T follicular helper cell (primary cell): ENCODE measurements at regions not wholly inside any gene's neighbourhood (a gene's known extent, or its start where the extent isn't known, plus 50 kb on each side); places are given as distances from the start of the nearest gene placed in this dataset.
A peak's percentile ranks its signal among the peaks of the same experiment; 100 is the strongest.

Source experiments
- DNase-seq: peaks from one replicate; pipeline ENCODE4 v3.0.0-alpha.2; 2020; ENCODE audit warnings: low read depth

DNA sequence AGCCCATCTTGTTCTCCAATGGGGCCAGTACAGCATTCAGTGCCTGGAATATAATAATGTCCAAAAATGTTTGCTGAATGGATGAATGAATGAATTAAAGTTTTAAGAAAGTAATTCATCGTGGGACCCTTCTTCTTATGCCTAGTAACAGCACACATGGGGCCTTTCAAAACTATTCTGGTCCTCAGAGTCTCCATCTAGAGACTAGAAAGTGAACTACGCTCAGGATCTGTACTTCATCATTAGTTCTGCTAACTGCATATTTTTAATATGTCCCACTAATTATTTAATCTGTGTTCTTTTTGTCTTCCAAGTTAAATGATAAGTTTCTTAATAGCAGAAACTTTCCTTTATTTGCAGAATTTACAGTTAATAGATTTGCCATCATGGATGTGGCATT is 172.5 kb downstream of the SMAD2 start:
- no peak for DNase-seq

DNA sequence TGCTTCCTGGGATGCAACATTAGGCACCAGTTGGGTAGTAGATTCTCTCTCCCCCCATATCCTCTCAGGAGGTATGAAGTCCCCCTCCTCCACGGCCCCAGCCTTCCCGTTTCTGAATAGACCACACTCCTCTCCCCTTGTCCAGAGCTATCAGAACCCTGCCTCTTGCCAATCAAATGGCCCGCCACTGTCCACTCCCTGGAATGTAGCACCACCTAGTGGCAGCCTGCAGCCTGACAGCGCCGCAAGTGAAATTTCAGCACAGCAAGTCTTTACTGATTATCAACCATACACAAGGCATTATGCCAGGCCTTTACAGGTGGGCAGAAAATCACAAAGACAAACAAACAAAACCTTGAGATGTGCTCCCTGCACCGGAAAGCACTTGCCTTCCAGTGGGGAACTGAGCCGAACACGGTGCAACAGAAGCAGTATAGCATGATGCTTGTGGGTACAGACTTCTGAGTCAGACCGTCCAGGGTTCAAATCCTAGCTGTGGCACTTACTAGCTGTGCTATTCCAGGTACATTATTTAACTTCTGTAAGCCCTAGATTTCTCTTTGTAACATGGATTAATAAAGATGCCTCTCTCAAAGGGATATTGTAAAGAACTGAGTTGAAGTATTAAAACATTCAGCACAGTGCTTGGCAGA is 174.0 kb downstream of the SMAD2 start:
- DNase-seq: peak; percentile 23

DNA sequence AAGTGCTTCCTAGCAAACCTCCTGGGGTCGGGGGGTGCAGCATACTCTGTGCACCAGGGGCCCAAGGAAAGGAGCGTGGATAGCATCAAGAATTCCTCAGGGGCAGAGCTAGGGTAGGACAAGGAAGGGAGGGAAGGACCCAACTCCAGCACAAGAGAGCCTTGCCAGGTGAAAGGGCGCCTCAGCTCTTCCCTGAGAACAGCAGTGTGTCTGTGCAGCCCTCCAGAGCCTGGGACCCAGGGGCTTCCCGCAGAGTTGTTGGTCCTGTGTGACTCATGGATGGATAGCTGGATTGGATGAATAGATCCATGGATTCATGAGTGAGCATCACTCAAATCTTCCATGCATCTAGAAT is 175.4 kb downstream of the SMAD2 start:
- DNase-seq: no peak

DNA sequence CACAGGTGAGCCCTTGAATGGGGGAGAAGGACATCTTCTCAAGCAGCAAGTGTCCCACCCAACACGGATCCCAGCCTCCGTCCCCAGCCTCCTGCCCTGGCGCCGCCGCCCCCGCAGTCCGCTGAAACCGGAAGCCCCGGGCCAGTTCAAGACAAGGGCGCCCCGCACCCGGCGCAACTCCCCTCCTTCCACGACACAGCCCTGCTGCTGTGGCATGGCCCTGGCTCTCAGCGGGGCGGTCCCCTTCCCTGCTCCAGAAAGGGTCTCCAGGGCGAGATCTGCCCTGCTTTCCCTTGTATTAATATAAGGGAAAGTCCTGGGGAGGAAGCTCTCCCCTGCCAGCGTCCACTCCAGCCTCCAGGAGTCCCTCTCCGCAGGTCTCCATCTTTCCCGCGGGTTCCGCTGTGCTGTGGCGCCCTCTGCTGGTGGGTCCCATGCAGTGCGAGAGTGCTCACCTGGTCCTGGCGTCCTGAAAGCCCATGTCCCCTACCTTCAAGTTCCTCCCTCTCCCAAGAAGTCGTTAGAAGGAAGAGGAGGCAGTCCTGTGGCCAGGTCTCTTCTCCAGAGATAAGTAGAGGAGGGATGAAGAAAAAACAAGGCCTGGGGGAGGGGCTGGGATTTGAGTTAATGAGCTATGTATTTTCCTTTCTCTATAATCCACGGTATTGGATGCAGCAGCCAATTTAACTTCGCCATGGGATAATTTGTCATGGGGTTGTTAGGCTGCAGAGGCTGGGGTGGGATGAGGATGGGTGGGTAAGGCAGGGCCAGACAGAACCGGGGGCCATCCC is 176.0 kb downstream of the SMAD2 start:
- peak; percentile 12 for DNase-seq

DNA sequence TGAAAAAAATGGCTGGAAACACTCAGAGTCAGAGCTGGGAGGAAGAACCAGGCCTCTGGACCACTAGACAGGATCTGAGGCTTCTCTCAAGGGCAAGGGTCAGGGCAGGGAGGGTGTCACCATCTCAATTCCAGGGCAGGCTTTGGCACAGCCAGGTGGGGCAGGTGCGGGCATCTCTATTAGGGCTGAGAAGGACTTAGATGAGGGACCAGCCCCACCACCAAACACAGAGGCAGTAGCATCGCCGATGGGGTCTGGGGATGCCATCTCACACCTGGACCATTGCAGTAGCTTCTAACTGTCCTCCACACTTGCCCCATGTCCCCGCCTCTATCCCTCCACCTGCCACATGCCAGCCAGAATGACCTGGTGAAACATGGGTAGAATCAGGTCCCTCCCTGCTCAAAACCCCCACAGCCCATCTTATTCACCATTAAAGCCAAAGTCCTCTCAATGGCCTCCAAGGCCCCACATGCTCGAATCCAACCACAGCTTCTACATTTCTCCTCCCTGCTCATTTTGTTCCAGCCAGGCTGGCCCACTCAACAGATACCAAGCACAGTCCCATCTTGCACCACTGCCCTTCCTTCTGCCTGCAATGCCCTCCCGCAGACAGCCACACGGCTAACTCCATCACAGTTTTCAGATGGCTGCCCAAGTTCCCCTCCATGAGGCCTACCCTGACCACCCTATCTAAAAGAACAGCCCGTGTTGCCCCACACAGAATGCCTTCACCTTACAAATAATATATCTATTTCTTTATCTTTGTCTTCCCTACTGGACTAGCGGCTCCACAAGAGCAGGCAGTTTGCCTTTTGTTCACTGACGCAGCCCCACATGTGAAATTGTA is 177.4 kb downstream of the SMAD2 start:
- DNase-seq: no peak

DNA sequence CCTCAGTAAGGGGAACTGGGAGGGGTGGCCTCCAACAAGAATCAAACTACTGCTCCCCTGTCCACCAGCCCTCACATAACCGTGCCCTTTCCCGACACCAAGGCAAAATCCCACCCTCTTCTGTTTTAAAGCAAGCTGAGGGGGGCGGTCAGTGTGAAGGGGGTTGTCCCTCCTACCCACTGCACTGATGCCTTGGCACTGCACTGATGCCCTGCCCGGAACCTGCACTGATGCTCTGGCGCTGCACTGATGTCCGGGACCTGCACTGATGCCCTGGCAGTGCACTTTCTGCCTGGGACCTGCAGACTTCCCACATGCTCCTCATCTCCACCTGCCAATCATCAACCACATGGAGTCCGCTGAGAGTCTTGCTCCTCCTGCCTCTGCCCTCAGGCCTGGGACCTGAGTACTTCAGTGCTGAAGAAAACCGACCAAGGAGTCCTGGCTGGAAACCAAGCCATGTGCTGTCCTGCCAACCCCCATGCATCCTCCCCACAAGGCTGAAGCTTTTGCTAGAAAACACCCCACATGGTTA is 179.5 kb downstream of the SMAD2 start:
- DNase-seq: no peak

DNA sequence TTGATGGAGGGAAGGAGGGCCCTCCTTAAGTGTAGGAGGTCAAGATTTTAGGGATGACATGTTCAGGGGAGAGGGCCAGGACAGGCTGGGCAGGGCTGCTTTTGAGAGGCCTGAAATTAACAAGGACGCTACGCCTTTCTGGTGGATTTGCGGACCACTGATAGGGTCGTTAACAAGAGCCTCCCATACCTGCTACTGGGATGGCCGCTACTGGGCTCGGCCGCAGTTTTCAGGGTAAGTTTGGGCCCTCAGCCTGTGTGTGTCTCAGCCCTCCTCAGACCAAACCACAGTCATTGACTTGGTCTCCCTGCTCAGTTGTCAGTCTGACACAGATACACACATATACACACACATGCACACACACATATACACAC is 180.9 kb downstream of the SMAD2 start:
- DNase-seq: no peak

DNA sequence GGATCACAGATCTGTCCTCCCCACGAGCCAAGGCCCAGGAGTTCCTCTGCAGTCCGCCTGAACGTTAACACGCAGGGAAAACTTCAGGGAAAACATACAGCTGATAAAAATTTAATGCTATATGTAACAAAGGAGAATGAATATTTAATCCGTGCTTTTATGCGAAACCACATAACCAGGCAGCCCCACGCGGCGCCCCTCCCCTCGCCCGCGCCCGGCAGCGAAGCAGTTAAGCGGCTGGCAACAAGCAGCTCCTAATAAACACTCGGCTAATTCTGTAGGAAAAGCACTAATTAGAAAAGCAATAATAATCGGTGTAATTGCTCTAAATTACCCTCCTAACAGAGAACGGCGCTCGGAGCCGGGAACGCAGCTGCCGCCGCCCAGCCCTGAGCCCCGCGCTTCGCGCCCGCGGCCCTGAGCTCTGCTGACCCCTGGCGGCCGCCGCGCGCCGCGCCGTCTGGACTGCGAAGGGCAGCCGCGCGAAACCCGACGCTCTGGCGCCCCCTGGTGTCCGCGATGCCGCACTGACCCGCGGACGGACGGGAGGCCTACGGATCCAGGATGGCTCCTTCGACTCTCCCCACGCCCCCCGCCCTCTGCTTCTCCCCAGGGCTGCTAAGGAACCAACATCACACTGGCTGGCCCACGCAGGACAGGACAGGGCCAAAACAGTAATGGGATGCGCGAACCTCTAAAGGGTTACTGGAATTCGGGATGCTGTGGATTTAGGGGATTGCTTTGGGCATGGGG is 181.4 kb downstream of the SMAD2 start:
- DNase-seq: peak; percentile 67

DNA sequence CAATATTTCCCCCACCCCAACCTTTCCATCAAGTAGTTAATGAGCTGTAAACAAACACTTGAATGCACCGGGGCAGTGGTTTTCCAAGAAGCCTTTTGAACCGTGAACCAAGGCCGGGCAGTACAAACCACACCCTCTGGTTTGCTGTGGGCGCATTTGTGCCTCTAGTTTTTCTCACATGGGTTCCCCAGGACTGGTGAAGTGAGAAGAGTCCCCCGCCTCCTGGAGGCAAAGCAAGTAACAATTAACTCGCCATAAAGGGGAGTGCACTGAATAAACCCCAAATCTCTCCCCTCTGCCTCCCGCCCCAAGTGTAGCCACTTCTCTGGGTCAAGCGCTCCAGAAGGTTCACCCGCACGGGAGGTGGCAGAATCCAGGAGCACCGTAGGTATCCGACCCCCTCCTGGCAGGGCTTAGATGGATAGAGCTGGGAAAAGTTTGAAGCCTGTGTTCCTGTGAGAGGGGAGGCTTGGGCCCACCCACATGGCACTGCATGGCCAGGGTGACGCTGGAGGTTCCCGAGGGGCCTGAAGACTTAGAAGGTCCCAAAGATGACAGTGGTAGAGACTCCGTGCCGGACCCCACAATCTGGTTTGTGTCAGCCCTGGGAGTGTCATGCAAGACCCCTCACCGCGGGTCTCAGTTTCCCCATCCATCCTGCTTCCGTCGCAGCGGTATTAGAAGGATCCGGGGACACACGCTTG is 182.2 kb downstream of the SMAD2 start:
- no peak for DNase-seq

DNA sequence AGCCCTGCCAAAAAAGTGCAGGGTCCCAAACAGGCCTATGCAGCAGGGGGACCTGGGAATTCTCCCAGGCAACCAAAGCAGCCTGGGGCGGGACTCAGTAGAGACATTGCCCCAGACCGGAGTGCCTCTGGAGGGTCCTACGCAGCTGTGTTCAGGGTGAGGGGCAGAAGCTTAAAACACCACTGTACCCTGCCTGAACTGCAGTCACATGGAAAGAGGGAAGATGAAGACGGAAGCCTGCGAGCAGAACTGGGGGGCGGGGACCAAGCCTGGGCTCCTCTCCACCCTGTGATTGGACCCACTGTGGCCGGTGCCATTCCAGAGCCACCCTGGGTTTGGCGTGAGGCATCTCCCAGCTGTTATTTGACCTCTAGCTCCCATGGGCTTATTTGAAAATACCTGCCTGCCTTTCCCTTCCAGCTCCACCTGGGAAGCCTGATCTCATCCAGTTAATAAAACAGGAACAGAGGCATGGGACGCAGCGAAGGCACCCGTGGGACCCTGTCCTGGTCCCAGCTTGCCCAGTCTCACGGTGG is 183.1 kb downstream of the SMAD2 start:
- no peak for DNase-seq

DNA sequence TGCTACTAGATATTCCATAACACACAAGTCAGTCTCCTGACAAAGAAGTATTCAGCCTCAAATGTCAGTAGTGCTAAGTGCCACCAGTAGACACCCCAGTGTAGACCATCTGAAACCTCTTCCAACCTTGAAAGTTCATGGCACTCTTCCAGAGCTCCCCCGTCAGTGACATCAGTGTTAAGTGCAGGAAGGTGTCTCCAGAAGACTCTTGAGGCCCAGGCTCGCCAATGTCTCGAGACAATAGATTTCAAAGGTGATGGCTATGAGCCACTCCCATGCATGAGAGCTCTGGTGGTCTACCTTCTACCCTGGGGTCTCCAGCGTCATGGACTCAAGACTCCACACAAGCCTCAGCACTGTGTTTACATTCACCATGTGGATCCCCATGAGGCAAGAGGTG is 183.8 kb downstream of the SMAD2 start:
- no peak for DNase-seq

DNA sequence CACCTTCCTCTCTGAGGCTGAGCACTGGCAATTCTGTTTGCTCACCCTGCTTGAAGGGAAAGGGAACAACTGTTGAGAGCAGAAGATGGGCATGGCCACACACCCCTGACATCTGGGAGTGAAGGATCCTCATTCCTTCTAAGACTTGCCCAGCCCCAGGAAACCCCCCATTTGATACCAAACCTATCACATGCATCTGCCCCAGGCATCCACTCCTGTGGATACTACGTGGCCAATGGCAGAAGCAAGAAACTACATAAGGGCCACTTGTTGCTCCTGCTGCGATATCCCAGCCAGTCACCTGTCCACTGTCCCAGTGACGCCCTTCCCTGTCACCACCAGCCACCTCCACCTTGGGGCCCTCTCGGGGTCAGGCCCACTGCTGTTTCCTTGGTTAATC is 185.2 kb downstream of the SMAD2 start:
- DNase-seq: no peak

DNA sequence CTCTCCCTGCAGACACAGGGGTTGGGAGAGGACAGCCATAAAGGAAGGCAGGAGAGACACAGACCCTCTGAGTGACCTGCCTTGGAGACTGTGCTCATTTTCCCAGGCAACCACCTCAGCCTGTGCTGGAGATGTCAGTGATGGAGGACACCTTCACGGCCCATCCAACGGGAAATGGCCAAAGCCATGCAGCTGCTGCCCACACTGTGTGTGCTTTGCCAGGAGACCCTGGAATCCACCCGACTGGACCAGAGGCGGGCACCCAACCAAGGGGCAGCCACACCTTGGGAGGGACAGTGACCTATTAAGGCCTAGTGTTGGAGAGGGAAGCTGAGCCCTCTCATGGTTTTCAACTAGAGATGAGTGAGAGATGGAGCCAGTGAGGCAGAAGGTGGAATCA is 192.5 kb downstream of the SMAD2 start:
- DNase-seq: no peak

DNA sequence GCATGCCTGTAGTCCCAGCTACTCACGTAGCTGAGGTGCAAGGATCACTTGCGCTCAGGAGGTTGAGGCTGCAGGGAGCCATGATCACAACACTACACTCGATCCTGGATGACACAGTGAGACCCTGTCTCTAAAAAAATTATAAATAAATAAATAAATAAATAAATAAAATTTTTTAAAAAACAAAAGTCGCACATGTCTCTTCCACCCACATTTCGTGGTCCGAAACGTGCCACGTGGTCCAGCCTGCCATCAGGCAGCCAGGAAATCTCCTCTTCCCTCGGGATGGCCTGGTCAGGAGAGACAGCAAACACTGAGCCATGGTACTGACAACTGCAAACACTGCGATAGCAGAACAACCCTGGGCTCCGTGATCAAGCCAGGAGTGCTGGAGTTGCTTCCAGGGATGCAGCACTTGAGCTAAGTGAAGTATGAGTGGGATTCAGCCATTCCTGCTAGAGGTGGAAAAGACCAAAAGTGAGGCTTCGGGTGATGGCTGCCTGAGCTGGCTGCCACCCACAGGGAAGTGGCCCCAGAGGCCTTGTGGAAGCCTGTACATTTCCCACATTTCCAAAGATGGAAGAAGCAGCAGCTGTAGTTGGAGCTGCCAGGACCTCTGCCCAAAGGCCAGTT is 193.1 kb downstream of the SMAD2 start:
- no peak for DNase-seq

DNA sequence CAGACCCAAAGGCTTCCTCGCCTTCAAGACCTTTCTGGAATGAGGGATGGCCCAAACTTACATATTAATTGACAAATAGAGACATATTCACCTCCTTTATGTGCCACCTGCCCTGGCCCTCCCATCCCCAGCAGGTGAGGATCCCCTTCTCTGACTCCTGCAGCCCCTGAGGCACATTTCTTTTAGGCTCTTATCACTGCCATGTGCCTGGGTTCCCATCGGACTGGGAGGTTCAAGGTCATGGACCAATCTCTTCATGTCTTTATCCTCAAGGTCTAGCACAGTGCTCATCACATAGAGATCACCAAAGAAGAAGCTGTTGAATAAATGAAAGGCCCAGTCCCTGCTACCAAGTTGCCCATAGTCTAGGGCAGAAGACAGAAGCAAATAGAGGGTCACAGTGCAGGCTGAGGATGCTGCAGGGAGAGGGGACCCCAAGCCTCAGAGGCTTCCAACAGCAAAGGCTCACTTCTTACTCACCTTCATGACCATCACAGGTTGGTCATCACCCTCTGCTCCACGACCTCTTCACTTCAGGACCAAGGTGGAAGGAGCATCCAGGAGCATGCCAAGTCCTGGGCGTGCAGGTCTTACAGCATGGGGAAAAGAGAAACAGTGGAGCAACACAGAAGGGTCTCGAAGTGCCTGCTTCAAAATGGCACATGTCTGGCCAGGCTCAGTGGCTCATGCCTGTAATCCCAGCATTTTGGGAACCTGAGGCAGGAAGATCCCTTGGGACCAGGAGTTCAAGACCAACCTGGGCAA is 193.9 kb downstream of the SMAD2 start:
- DNase-seq: no peak

DNA sequence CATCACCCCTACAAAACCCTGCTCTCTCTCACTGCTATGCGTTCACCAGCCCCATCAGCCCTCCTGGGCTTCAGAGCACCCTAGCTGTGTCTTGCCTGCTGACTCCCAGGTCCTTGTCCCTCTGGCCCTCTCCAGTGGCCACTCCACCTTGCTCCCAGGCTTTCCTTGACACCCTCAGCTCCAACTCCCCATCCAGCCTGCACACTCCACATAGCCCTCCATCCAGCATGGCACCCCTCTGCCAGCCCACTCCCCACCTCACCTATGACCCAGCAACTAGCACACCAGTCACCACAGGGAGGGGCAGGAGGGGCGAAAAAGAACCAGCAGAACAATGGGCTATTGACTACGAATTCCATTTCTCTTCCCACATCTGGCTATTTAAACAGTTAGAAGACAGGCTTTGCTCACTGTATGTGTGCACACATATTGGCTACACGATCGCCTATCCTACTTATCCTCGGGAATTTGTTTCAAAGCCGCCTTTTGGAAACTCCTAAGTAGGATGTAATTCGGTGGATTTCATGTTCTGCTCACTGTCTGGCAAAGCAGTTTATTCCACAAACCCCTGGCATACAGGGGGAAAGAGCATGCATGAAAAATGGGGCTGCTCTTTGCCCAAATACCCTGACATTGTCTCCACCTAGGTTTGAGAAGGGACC is 195.3 kb downstream of the SMAD2 start:
- no peak for DNase-seq

DNA sequence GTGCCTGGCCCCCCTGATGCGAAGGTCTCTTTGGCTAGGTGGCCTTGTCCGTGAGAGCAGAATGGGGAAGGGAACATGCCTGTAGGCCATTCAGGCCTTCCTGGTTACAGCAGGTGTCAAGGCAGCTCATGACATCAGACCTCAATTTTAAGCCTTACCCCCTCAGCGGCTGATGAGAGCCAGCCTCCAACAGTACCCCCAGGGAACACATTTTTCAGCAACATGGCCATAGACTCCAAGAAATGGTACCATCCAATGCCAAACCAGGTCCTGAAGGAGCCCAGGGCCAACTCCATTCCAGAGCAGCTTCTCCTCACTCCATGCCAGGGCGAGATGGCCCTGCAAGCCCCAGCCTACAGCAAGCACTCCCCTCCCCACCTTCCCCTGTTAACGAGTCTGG is 199.2 kb downstream of the SMAD2 start:
- DNase-seq: no peak

DNA sequence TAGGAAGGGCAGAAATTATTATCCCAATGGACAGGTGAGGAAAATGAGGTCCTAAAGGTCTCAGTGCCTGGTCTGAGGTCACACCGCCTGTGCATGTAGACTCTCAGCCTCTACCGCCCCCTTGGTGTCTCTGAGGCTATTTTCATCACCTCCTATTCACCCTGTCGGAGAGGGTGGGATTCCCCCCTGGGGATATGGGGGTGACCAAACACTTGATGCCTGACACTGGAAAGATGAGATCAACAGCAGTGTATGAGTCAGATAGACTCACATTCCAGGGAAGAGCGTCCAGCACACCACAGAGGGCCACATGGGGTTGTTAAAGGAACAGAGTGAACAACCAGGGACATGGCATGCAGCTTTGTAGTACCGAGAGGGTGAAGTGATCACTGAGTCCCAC is 199.7 kb downstream of the SMAD2 start:
- no peak for DNase-seq

DNA sequence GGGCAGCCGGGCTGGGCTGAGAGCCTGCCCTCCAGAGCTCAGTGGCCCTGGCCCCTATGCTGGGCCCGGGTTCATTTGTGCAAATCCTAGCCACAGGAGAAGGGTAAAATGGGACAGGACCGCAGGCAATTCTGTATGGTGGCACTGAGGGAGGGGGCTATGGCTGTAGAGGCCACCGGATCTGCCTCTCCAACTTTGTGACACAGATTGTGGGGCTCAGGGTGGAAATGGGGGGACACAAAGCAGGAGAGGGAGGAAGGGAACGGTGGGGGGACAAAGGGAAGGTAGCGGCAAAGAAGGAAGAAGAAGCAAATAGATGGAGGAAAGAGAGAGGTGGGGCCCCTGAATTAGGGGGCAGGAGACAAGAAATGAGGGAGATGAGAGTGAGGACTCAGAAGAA is 201.1 kb downstream of the SMAD2 start:
- no peak for DNase-seq
